ENCODE measurements at regions not wholly inside any gene's neighbourhood (a gene's known extent, or its start where the extent isn't known, plus 50 kb on each side); places are given as distances from the start of the nearest gene placed in this dataset.
"Not testable (repeated sequence)": the region's sequence is repeated elsewhere in the genome, so short reads cannot be mapped to it uniquely, and the experiment has no call there.

DNA sequence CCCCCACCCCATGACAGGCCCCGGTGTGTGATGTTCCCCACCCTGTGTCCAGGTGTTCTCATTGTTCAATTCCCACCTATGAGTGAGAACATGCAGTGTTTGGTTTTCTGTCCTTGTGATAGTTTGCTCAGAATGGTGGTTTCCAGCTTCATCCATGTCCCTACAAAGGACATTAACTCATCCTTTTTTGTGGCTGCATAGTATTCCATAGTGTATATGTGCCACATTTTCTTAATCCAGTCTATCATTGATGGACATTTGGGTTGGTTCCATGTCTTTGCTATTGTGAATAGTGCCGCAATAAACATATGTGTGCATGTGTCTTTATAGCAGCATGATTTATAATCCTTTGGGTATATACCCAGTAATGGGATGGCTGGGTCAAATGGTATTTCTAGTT lies 59.7 kb upstream of the ANKRD55 start:
- not testable (repeated sequence) for TF ChIP-seq POLR2AphosphoS5, POLR2A (IDR thresholded peaks at IDR 0.05; ENCODE audit: low read depth, low read length)
